Endothelial cell (in vitro differentiated cells): ENCODE measurements at regions not wholly inside any gene's neighbourhood (a gene's known extent, or its start where the extent isn't known, plus 50 kb on each side); places are given as distances from the start of the nearest gene placed in this dataset.

Source experiments
- DNase-seq: peaks from one replicate; pipeline ENCODE4 v3.0.0; 2021; ENCODE audit warnings: low spot score
- H3K27ac Mint-ChIP-seq: one replicate; pipeline ENCODE4 v1.8.0; 2021; ENCODE audit warnings: mixed read lengths, inconsistent platforms; ENCODE audit not compliant: unreplicated experiment
- H3K27me3 Mint-ChIP-seq: one replicate; pipeline ENCODE4 v1.8.0; 2021; ENCODE audit warnings: mild to moderate bottlenecking, moderate library complexity, mixed read lengths, inconsistent platforms; ENCODE audit not compliant: unreplicated experiment
- H3K36me3 Mint-ChIP-seq: one replicate; pipeline ENCODE4 v1.8.0; 2021; ENCODE audit warnings: mild to moderate bottlenecking, low read depth, mixed read lengths, inconsistent platforms; ENCODE audit not compliant: unreplicated experiment
- H3K4me1 Mint-ChIP-seq: one replicate; pipeline ENCODE4 v1.8.0; 2021; ENCODE audit warnings: mild to moderate bottlenecking, mixed read lengths, inconsistent platforms; ENCODE audit not compliant: unreplicated experiment
- H3K4me3 Mint-ChIP-seq: one replicate; pipeline ENCODE4 v1.8.0; 2021; ENCODE audit warnings: mild to moderate bottlenecking, mixed read lengths, inconsistent platforms; ENCODE audit not compliant: unreplicated experiment
- H3K9me3 Mint-ChIP-seq: one replicate; pipeline ENCODE4 v1.8.0; 2021; ENCODE audit warnings: mixed read lengths, inconsistent platforms; ENCODE audit not compliant: unreplicated experiment
- TF ChIP-seq, protein P1 (sequence below): fragments of 200-600 bp; sonication (generic); IDR thresholded peaks from one replicate; pipeline ENCODE4 v1.5.0; 2021; ENCODE audit warnings: antibody characterized with exemption; ENCODE audit not compliant: unreplicated experiment

DNA sequence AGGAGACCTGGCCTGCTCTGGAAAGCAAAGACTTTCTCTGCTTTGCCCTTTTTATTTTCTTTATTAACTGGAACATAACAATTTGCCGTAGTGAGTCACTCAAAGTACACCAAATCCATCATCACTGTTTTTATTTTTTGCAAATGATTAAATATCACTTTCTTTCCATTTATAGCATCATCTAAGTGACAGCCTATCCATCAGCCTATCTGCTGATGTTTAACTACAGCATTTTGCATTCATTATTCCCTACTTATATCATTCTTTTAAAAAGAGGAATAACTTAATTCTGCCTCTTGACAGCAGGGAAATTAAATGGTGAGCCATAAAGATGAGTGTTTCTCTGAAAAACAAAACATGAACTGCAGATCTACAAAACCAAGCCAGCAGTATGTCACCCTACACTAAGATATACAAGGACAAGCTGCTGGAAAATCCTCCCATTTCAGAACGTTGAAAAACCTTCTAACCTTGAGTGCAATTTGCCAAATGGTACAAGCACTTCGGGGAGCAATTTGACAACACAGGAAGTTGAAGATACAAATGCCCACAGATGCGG, 821.3 kb upstream of the TMEM132C start:
- no peaks in the 10 kb centered on the region for H3K4me1 Mint-ChIP-seq
- no peak overlapping the region for H3K4me3 Mint-ChIP-seq
- DNase-seq = no peak
- no peak overlapping the region for H3K27ac Mint-ChIP-seq
- TF ChIP-seq, protein P1, sequence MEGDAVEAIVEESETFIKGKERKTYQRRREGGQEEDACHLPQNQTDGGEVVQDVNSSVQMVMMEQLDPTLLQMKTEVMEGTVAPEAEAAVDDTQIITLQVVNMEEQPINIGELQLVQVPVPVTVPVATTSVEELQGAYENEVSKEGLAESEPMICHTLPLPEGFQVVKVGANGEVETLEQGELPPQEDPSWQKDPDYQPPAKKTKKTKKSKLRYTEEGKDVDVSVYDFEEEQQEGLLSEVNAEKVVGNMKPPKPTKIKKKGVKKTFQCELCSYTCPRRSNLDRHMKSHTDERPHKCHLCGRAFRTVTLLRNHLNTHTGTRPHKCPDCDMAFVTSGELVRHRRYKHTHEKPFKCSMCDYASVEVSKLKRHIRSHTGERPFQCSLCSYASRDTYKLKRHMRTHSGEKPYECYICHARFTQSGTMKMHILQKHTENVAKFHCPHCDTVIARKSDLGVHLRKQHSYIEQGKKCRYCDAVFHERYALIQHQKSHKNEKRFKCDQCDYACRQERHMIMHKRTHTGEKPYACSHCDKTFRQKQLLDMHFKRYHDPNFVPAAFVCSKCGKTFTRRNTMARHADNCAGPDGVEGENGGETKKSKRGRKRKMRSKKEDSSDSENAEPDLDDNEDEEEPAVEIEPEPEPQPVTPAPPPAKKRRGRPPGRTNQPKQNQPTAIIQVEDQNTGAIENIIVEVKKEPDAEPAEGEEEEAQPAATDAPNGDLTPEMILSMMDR = no peak
- H3K36me3 Mint-ChIP-seq = no peaks in the 10 kb centered on the region
- H3K27me3 Mint-ChIP-seq = peaks cover 9% of the 10 kb centered on the region
- H3K9me3 Mint-ChIP-seq = peaks cover 34% of the 10 kb centered on the region

DNA sequence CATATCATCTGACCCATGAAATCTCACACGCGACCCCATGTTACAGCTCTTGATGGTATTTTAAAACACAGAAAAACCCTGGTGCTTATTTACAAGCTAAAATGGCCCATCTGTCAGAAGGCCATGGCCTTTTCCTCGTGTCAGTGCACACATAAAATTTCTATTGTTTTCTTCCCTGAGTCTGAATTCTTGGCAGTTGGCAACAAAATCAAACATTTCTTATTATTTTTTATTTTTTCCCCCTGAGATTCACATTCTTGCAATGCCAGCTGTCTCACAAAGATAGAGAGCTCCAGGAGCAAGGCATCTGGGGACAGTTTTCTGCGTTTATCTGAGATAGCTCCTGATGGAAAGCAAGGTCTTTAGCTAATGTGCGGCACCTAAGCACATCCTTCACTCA, 818.1 kb upstream of the TMEM132C start:
- Mint-ChIP-seq H3K27me3 (peaks cover 9% of the 10 kb centered on the region), H3K9me3 (peaks cover 35% of the 10 kb centered on the region), H3K4me1 (no peaks in the 10 kb centered on the region), H3K36me3 (peaks cover 3% of the 10 kb centered on the region), H3K4me3 (no peak overlapping the region), H3K27ac (no peak overlapping the region)
- TF ChIP-seq, protein P1 = no peak
- DNase-seq = no peak

DNA sequence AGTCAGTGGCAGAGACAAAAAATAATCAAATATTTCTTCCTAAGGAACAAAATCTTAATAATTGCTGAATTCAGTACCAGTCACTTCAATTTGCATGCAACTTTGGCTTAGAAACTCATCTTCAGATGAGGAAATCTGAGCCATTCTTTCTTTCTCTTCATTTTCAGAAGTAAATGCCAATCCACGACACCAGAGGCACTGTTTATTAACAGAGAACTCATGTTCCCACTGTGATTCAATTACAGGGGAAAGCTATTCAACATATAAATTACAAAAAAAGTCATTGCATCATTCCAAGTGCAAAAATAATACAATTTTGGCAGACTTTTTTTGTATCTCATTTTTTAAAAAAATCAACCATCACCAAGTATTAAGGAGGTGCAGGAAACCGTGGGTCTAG, 816.1 kb upstream of the TMEM132C start:
- DNase-seq = no peak
- Mint-ChIP-seq H3K4me1 (no peaks in the 10 kb centered on the region), H3K27ac (no peak overlapping the region), H3K27me3 (peaks cover 12% of the 10 kb centered on the region), H3K36me3 (peaks cover 7% of the 10 kb centered on the region), H3K4me3 (no peak overlapping the region), H3K9me3 (peaks cover 36% of the 10 kb centered on the region)
- TF ChIP-seq, protein P1 = no peak

DNA sequence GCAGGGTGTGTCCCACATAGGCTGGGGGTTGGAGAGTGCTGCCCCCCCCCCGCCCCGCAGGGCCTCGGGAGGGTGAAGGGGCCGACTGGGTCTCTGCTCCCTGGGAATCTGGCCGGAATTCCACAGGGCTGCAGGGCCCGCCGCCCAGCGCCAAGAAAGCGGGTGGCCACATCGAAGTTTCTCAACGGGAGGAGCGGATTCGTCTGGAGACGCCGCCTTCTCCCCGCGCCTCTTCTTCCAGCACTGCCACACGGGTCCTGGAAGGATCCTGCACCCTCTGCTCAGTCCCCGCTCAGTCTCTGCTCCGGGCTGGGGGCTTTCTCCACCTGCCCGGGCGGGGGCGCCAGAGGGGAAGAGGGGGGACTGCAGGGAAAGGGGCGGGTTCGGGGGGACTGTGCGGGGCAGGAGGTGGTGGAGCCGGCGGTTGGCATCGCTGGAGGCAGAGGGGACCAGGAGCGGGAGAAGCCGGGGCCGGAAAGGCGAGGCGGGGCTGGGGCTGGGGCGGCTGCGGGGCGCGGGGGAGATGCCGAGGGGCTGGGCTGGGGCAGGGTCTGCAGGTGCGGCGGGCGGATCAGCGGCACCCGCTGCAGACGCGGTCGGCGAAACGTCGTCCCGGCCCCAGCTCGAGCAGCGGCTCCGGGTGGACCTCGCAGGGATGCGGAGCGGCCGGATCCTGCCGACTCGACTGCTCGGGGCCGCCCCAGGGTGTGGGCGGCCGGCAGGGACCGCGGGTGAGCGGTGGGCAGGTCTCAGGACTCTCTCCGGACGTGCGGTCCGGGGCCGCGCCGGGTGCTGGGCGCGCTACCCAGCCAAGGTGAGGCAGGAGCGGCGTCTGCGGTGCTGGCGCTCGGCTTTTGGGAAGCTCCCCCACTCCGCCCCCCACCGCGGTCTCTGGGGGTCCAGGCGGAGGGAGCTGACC, 811.4 kb upstream of the TMEM132C start:
- H3K4me3 Mint-ChIP-seq = no peak overlapping the region
- no peak overlapping the region for H3K27ac Mint-ChIP-seq
- TF ChIP-seq, protein P1 = no peak
- DNase-seq = no peak
- no peaks in the 10 kb centered on the region for H3K4me1 Mint-ChIP-seq
- peaks cover 50% of the 10 kb centered on the region for H3K9me3 Mint-ChIP-seq
- H3K27me3 Mint-ChIP-seq = peaks cover 3% of the 10 kb centered on the region
- H3K36me3 Mint-ChIP-seq = peaks cover 7% of the 10 kb centered on the region

DNA sequence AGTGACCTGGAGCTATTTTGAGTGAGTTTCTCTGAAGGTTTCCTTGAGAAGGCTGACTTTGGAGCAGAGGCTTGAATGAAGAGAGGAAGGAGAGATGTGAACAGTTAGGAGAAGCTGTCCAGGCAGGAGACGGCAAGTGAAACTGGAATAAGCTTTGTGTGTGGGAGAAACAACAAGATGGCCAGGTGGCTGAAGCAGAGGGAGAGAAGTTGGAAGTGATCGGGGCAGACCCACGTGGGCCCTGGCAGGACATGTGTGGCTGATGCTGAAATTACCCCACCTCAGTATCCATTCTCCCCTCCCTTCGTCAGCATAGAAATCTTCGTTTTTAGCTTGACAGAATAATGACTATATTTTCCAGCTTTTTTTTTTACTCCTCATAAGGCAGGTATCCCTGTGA, 809.2 kb upstream of the TMEM132C start:
- Mint-ChIP-seq H3K36me3 (peaks cover 3% of the 10 kb centered on the region), H3K9me3 (peaks cover 55% of the 10 kb centered on the region), H3K4me1 (no peaks in the 10 kb centered on the region), H3K27ac (no peak overlapping the region), H3K27me3 (peaks cover 3% of the 10 kb centered on the region), H3K4me3 (no peak overlapping the region)
- TF ChIP-seq, protein P1 = no peak
- DNase-seq = no peak
